ENCODE measurements at regions not wholly inside any gene's neighbourhood (a gene's known extent, or its start where the extent isn't known, plus 50 kb on each side); places are given as distances from the start of the nearest gene placed in this dataset.

DNA sequence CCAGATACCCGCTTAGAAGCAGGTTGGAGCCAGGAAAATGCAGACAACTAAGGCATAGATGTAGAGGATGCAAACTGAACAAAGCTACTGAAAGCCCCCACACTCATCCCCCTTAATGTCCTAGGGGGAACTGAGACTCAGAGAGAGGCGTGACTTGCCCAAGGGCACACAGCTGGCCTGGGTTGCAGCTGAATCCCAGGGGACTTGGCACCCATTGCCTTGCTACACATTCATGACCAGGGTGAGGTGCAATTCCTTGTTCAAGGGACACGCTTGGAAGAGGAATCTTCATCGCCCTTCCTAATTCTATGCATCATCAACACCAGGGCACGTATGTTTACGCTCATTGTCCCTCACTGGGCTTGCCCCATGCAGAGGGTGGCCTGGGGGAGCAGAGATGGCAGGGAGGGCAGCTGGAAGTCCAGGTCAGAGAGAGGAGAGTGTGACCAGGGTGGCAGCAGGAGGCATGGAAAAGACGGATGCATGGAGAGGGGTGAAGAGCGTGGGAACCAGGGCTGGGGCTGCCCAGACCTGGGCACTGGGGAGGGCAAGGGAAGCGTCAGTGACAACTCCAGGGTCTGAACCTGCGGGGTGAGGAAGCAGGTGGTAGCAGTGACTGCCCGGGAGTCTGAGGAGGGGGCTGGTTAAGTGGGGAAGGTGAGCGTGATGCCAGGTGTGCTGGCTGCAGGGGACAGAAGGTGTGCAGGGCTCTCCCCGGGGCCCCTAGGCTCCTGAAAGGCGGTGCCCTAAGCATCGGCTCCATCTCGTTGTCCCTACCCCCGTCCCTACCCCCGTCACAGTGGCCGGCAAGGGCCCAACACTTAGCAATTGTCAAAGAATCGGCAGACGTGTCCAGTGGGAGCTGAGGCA lies 267.1 kb upstream of the TNRC6C start:
- POLR2A ChIA-PET (ENCODE audit: partially characterized antibody), result interaction anchor here (1.2 kb wide), 1 partner anchor 268 kb away, joined by 3 read pairs; no protein-coding TSS in a partner anchor
- 87% methylated on average over 19 of the region's 21 CpGs; no CpG with 5 or more reads in 1 of the 2 experiments for WGBS, 2 experiments (ENCODE audit: extremely low coverage in 1 of 2, insufficient coverage in 1 of 2, insufficient read length in 1 of 2, insufficient replicate concordance in 2 of 2, low coverage in 1 of 2, low lambda C conversion rate in 2 of 2, missing lambda C conversion rate in 1 of 2)

More for the DNA sequence above, 267.1 kb upstream of the TNRC6C start:
- Histone ChIP-seq H3K4me2 (ENCODE audit: insufficient read depth in 1 of 2, low read depth in 2 of 2, low read length in 2 of 2) (no peak overlapping the region), H2AK5ac (ENCODE audit: low read depth, low read length) (no peak overlapping the region), H2BK120ac (replicated peaks; ENCODE audit: low read depth, low read length) (no peak overlapping the region), H3K56ac (replicated peaks; ENCODE audit: insufficient read length, low read depth, low read length) (no peak overlapping the region), H4K8ac (ENCODE audit: extremely low read depth, insufficient read depth, low read length) (no peak overlapping the region), H2AFZ (ENCODE audit: low read length) (no peak overlapping the region), H3K18ac (ENCODE audit: extremely low read depth, low read length) (no peak overlapping the region; the same call in none of the 2 replicates), H3K9ac (replicated peaks in 1 of 4; ENCODE audit: extremely low read depth in 1 of 4, low read depth in 3 of 4, low read length in 3 of 4) (no peak overlapping the region), H3K4ac (replicated peaks; ENCODE audit: insufficient read length, low read depth, low read length) (peak overlapping the region; percentile 62), H2BK20ac (ENCODE audit: low read length) (no peak overlapping the region), H3K23ac (ENCODE audit: insufficient read length) (no peak overlapping the region), H3K9me3 (ENCODE audit: insufficient read depth in 2 of 2, low read depth in 1 of 2, low read length in 1 of 2) (no peaks in the 10 kb centered on the region), H4K20me1 (replicated peaks in 1 of 2; ENCODE audit: control insufficient read depth in 1 of 2, insufficient read depth in 2 of 2, low read length in 2 of 2) (no peaks in the 10 kb centered on the region), H4K5ac (ENCODE audit: insufficient read length, low read depth, low read length) (no peak overlapping the region), H3K4me1 (replicated peaks in 1 of 4; ENCODE audit: control insufficient read depth in 3 of 4, insufficient read depth in 4 of 4, low read length in 3 of 4) (peaks cover 0 to 9% (median 6%) of the 10 kb centered on the region in 4 experiments; a peak in 5 of 7 replicates), H3K27me3 (replicated peaks in 1 of 4; ENCODE audit: control insufficient read depth in 3 of 4, extremely low read depth in 1 of 4, insufficient read depth in 3 of 4, low read length in 3 of 4) (peaks cover 0 to 22% (median 17%) of the 10 kb centered on the region in 4 experiments; a peak in 5 of 7 replicates), H3K79me1 (ENCODE audit: low read depth, low read length) (no peaks in the 10 kb centered on the region), H3K36me3 (ENCODE audit: control insufficient read depth in 2 of 4, insufficient read depth in 4 of 4, low read length in 3 of 4) (no peaks in the 10 kb centered on the region), H3K23me2 (ENCODE audit: low read depth, low read length) (no peaks in the 10 kb centered on the region; the same call in 1 of the 2 replicates), H4K91ac (replicated peaks; ENCODE audit: insufficient read length, low read length) (peak overlapping the region; percentile 26), H3K79me2 (ENCODE audit: control insufficient read depth in 1 of 2, insufficient read depth in 2 of 2, low read length in 2 of 2) (no peaks in the 10 kb centered on the region), H2BK15ac (ENCODE audit: low read length) (0 out of 2 replicates have a peak overlapping the region, but pooled peaks have one; percentile 18), H2BK5ac (ENCODE audit: low read depth, low read length) (no peak overlapping the region), H3K14ac (ENCODE audit: insufficient read length) (no peak overlapping the region), H3K27ac (ENCODE audit: low read depth, low read length) (no peak overlapping the region), H2BK12ac (ENCODE audit: low read depth, low read length) (no peak overlapping the region), H3K4me3 (ENCODE audit: extremely low read depth in 1 of 4, insufficient read depth in 2 of 4, low read depth in 3 of 4, low read length in 4 of 4) (no peak overlapping the region)
- DNase-seq (ENCODE audit: low read depth in 1 of 2, low spot score in 2 of 2) (no peak), FAIRE-seq (no peak)
- TF ChIP-seq FOSL1 (IDR thresholded peaks at IDR 0.05; ENCODE audit: insufficient read depth, low read depth, low read length) (no peak), HDAC6 (IDR thresholded peaks at IDR 0.05; ENCODE audit: low read depth, low read length) (no peak), RAD21 (IDR thresholded peaks at IDR 0.05 in 1 of 2, conservative IDR thresholded peaks at IDR 0.05 in 1 of 2; ENCODE audit: low read depth in 2 of 2, low read length in 2 of 2) (no peak), POLR2AphosphoS5 (IDR thresholded peaks at IDR 0.05; ENCODE audit: low read depth, low read length) (no peak)
- CTCF ChIA-PET (ENCODE audit: partially characterized antibody), result interaction anchor here (1.7 kb wide), 1 partner anchor 49 kb away, joined by 6 read pairs; no protein-coding TSS in a partner anchor
